MM.1S (cell line): ENCODE measurements at regions not wholly inside any gene's neighbourhood (a gene's known extent, or its start where the extent isn't known, plus 50 kb on each side); places are given as distances from the start of the nearest gene placed in this dataset.

Experiments
- DNase-seq: peaks from one replicate; pipeline ENCODE4 v3.0.0-alpha.2; 2015
- H2AFZ ChIP-seq: fragments of 300-600 bp; sonication (generic); 2 replicates; pipeline ENCODE4 v1.6.0; 2016; ENCODE audit warnings: antibody characterized with exemption, low read length
- H3F3A ChIP-seq: fragments of 300-600 bp; sonication (generic); 2 replicates; pipeline ENCODE4 v1.6.1; 2016; ENCODE audit warnings: mild to moderate bottlenecking, antibody characterized with exemption, low read length, moderate library complexity, mixed read lengths; ENCODE audit not compliant: insufficient read depth
- H3K27ac ChIP-seq: fragments of 300-600 bp; sonication (generic); 2 replicates; pipeline ENCODE4 v1.5.1; 2016; ENCODE audit warnings: mild to moderate bottlenecking, low read length
- H3K27me3 ChIP-seq: fragments of 300-600 bp; sonication (generic); replicated peaks from 2 replicates; pipeline ENCODE4 v1.6.0; 2016; ENCODE audit warnings: low read length; ENCODE audit not compliant: insufficient read depth
- H3K36me3 ChIP-seq: fragments of 300-600 bp; sonication (generic); replicated peaks from 2 replicates; pipeline ENCODE4 v1.6.1; 2016; ENCODE audit warnings: mild to moderate bottlenecking, low read length, mixed read lengths; ENCODE audit not compliant: insufficient read depth
- H3K4me1 ChIP-seq: fragments of 300-600 bp; sonication (generic); 2 replicates; pipeline ENCODE4 v1.6.1; 2016; ENCODE audit warnings: low read length, mixed read lengths
- H3K4me2 ChIP-seq: fragments of 300-600 bp; sonication (generic); 2 replicates; pipeline ENCODE4 v1.6.0; 2016; ENCODE audit warnings: low read depth, low read length
- H3K4me3 ChIP-seq: fragments of 300-600 bp; sonication (generic); 2 replicates; pipeline ENCODE4 v1.5.1; 2016; ENCODE audit warnings: low read length, mixed read lengths
- H3K79me2 ChIP-seq: fragments of 300-600 bp; sonication (generic); 2 replicates; pipeline ENCODE4 v1.6.1; 2016; ENCODE audit warnings: mixed run types, low read length, mixed read lengths
- H3K9ac ChIP-seq: fragments of 300-600 bp; sonication (generic); 2 replicates; pipeline ENCODE4 v1.6.1; 2016; ENCODE audit warnings: low read length, mixed read lengths
- H3K9me2 ChIP-seq: fragments of 300-600 bp; sonication (generic); replicated peaks from 2 replicates; pipeline ENCODE4 v1.6.1; 2016; ENCODE audit warnings: mild to moderate bottlenecking, low read length, mixed read lengths; ENCODE audit not compliant: insufficient read depth
- H3K9me3 ChIP-seq: fragments of 300-600 bp; sonication (generic); replicated peaks from 2 replicates; pipeline ENCODE4 v1.6.1; 2016; ENCODE audit warnings: mild to moderate bottlenecking, low read length, mixed read lengths; ENCODE audit not compliant: insufficient read depth
- H4K20me1 ChIP-seq: fragments of 300-600 bp; sonication (generic); 2 replicates; pipeline ENCODE4 v1.6.1; 2016; ENCODE audit warnings: mild to moderate bottlenecking, low read length, moderate library complexity, mixed read lengths; ENCODE audit not compliant: insufficient read depth
- EZH2 ChIP-seq: fragments of 300-600 bp; sonication (generic); optimal IDR thresholded peaks from 2 replicates; pipeline ENCODE3; 2017; ENCODE audit warnings: low read depth, mild to moderate bottlenecking, antibody characterized with exemption, low read length, mixed read lengths
- EZH2phosphoT487 ChIP-seq: fragments of 300-600 bp; sonication (generic); IDR thresholded peaks from 2 replicates; pipeline ENCODE4 v1.6.1; 2018; ENCODE audit warnings: antibody characterized with exemption, low read length
- TF ChIP-seq, protein P1 (sequence below): fragments of 300-600 bp; sonication (generic); IDR thresholded peaks from 2 replicates; pipeline ENCODE4 v1.5.1; 2016; ENCODE audit warnings: antibody characterized with exemption, low read length, mixed read lengths

DNA sequence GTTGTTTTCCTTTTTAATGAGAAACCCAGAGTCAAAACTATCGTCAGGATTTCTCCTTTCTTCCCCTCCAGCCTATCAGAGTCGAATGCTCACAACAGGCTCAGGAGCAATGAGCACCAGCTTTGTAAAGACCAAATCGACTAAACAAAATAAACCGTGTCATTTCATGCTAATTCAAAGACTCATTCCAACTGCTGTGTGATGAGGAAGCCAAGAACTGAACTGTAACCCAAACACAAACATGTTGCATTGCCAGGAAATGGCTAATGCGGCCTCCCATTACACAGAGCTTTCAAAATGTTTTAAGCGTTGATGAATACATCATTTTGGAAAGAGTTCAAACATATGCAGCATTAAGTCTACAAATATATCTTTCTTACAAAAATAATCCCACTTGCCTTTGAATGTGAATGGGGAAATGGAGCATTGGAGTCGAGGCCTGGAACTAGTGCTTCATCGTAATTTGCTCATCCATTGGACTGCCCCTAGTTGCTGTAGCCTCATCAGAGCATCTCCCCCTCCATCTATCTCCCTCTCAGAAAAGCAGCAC is 349.5 kb downstream of the GXYLT1 start:
- DNase-seq = no peak
- Histone ChIP-seq H3K4me2 (no peak overlapping the region), H3K27ac (no peak overlapping the region), H3K36me3 (no peaks in the 10 kb centered on the region), H3K27me3 (no peaks in the 10 kb centered on the region), H3K79me2 (no peaks in the 10 kb centered on the region), H3K9ac (no peak overlapping the region), H3K4me1 (no peaks in the 10 kb centered on the region), H4K20me1 (no peaks in the 10 kb centered on the region), H3K9me3 (no peaks in the 10 kb centered on the region), H3K9me2 (no peaks in the 10 kb centered on the region), H3F3A (no peaks in the 10 kb centered on the region), H3K4me3 (no peak overlapping the region), H2AFZ (no peak overlapping the region)
- TF ChIP-seq EZH2 (no peak), EZH2phosphoT487 (no peak)
- TF ChIP-seq, protein P1, sequence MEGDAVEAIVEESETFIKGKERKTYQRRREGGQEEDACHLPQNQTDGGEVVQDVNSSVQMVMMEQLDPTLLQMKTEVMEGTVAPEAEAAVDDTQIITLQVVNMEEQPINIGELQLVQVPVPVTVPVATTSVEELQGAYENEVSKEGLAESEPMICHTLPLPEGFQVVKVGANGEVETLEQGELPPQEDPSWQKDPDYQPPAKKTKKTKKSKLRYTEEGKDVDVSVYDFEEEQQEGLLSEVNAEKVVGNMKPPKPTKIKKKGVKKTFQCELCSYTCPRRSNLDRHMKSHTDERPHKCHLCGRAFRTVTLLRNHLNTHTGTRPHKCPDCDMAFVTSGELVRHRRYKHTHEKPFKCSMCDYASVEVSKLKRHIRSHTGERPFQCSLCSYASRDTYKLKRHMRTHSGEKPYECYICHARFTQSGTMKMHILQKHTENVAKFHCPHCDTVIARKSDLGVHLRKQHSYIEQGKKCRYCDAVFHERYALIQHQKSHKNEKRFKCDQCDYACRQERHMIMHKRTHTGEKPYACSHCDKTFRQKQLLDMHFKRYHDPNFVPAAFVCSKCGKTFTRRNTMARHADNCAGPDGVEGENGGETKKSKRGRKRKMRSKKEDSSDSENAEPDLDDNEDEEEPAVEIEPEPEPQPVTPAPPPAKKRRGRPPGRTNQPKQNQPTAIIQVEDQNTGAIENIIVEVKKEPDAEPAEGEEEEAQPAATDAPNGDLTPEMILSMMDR = no peak

GRCh38 chr12:41794336-41794735 is 350.3 kb downstream of the GXYLT1 start:
- no peak overlapping the region for H2AFZ ChIP-seq
- H3F3A ChIP-seq = no peaks in the 10 kb centered on the region
- H3K27me3 ChIP-seq = no peaks in the 10 kb centered on the region
- no peaks in the 10 kb centered on the region for H3K4me1 ChIP-seq
- no peak for DNase-seq
- H3K27ac ChIP-seq = no peak overlapping the region
- H3K4me3 ChIP-seq = no peak overlapping the region
- H4K20me1 ChIP-seq = no peaks in the 10 kb centered on the region
- no peak overlapping the region for H3K9ac ChIP-seq
- TF ChIP-seq, protein P1 = no peak
- no peak for TF ChIP-seq EZH2phosphoT487
- TF ChIP-seq EZH2 = no peak
- H3K36me3 ChIP-seq = no peaks in the 10 kb centered on the region
- no peak overlapping the region for H3K4me2 ChIP-seq
- H3K9me2 ChIP-seq = no peaks in the 10 kb centered on the region
- no peaks in the 10 kb centered on the region for H3K79me2 ChIP-seq
- no peaks in the 10 kb centered on the region for H3K9me3 ChIP-seq

DNA sequence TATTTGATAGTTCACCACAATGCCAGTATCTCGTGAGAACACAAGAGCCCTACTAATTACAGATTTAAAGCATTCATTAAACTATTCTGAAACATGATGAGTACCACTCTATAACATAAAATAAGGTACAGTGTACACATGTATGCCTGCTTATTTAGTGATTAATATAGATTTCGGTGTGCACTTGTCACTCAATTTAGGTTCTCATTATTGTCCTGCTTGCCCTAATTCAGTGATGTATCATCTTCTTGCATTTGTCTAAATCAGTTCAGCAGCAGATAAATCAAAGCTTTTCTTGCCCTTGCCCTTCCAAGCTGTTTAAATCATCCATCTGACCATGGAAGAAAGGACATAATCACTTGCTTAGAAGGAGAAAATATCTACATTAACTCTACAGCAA is 359.7 kb downstream of the GXYLT1 start:
- Histone ChIP-seq H3K36me3 (no peaks in the 10 kb centered on the region), H2AFZ (no peak overlapping the region), H3K4me1 (no peaks in the 10 kb centered on the region), H3K9ac (no peak overlapping the region), H4K20me1 (no peaks in the 10 kb centered on the region), H3K4me2 (no peak overlapping the region), H3K27ac (no peak overlapping the region), H3K9me2 (no peaks in the 10 kb centered on the region), H3K27me3 (no peaks in the 10 kb centered on the region), H3K4me3 (no peak overlapping the region), H3F3A (no peaks in the 10 kb centered on the region), H3K9me3 (no peaks in the 10 kb centered on the region), H3K79me2 (no peaks in the 10 kb centered on the region)
- TF ChIP-seq EZH2phosphoT487 (no peak), EZH2 (no peak)
- TF ChIP-seq, protein P1 = no peak
- DNase-seq = no peak
